OCI-LY3 (cell line): ENCODE measurements at regions not wholly inside any gene's neighbourhood (a gene's known extent, or its start where the extent isn't known, plus 50 kb on each side); places are given as distances from the start of the nearest gene placed in this dataset.

ENCODE experiments used
- H2AFZ ChIP-seq: fragments of 200-600, 300-600 bp; shearing (Covaris generic); 2 replicates; pipeline ENCODE4 v1.6.0; 2014; ENCODE audit warnings: antibody characterized with exemption, low read depth, low read length
- H3K27ac ChIP-seq: fragments of 200-600, 300-600 bp; sonication (generic); 2 replicates; pipeline ENCODE4 v1.5.1; 2014; ENCODE audit warnings: mild to moderate bottlenecking, low read length, moderate library complexity, mixed read lengths
- H3K27me3 ChIP-seq: fragments of 200-600, 300-600 bp; sonication (generic); 2 replicates; pipeline ENCODE4 v1.6.1; 2014; ENCODE audit warnings: low read depth, low read length, mixed read lengths
- H3K36me3 ChIP-seq: fragments of 200-600, 300-600 bp; sonication (generic); replicated peaks from 2 replicates; pipeline ENCODE3; 2014; ENCODE audit warnings: low read depth, low read length, mixed read lengths
- H3K4me1 ChIP-seq: fragments of 300-600, 200-600 bp; sonication (generic); 2 replicates; pipeline ENCODE4 v1.6.1; 2014; ENCODE audit warnings: low read length, mixed read lengths
- H3K4me2 ChIP-seq: fragments of 200-600, 300-600 bp; sonication (generic); 2 replicates; pipeline ENCODE4 v1.6.1; 2014; ENCODE audit warnings: low read length, mixed read lengths
- H3K4me3 ChIP-seq: fragments of 300-600, 200-600 bp; sonication (generic); 2 replicates; pipeline ENCODE4 v1.5.1; 2014; ENCODE audit warnings: antibody characterized with exemption, mild to moderate bottlenecking, low read length, moderate library complexity
- H3K79me2 ChIP-seq: fragments of 300-600, 200-600 bp; shearing (Covaris generic); 2 replicates; pipeline ENCODE4 v1.6.1; 2014; ENCODE audit warnings: mild to moderate bottlenecking, low read length, mixed read lengths
- H3K9ac ChIP-seq: fragments of 300-600, 200-600 bp; shearing (Covaris generic); 2 replicates; pipeline ENCODE4 v1.6.0; 2014; ENCODE audit warnings: mild to moderate bottlenecking, low read length, moderate library complexity
- H3K9me3 ChIP-seq: fragments of 200-600, 300-600 bp; shearing (Covaris generic); 2 replicates; pipeline ENCODE4 v1.6.1; 2014; ENCODE audit warnings: low read length, mixed read lengths; ENCODE audit not compliant: insufficient read depth
- H4K20me1 ChIP-seq: fragments of 200-600, 300-600 bp; sonication (generic); 2 replicates; pipeline ENCODE4 v1.6.1; 2016; ENCODE audit warnings: low read length, mixed read lengths; ENCODE audit not compliant: insufficient read depth
- EZH2phosphoT487 ChIP-seq: fragments of 200-600 bp; shearing (Covaris generic); IDR thresholded peaks from 2 replicates; pipeline ENCODE4 v1.6.1; 2018; ENCODE audit warnings: antibody characterized with exemption, mixed run types, low read depth
- TF ChIP-seq, protein P1 (sequence below): fragments of 200-600, 300-600 bp; sonication (generic); IDR thresholded peaks from 2 replicates; pipeline ENCODE4 v1.5.1; 2014; ENCODE audit warnings: antibody characterized with exemption, low read length, low read depth

GRCh38 chr7:4343272-4344247 is 338.5 kb upstream of the FOXK1 start:
- H4K20me1 ChIP-seq = no peaks in the 10 kb centered on the region
- H3K36me3 ChIP-seq = no peaks in the 10 kb centered on the region
- TF ChIP-seq, protein P1, sequence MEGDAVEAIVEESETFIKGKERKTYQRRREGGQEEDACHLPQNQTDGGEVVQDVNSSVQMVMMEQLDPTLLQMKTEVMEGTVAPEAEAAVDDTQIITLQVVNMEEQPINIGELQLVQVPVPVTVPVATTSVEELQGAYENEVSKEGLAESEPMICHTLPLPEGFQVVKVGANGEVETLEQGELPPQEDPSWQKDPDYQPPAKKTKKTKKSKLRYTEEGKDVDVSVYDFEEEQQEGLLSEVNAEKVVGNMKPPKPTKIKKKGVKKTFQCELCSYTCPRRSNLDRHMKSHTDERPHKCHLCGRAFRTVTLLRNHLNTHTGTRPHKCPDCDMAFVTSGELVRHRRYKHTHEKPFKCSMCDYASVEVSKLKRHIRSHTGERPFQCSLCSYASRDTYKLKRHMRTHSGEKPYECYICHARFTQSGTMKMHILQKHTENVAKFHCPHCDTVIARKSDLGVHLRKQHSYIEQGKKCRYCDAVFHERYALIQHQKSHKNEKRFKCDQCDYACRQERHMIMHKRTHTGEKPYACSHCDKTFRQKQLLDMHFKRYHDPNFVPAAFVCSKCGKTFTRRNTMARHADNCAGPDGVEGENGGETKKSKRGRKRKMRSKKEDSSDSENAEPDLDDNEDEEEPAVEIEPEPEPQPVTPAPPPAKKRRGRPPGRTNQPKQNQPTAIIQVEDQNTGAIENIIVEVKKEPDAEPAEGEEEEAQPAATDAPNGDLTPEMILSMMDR = no peak
- no peak for TF ChIP-seq EZH2phosphoT487

DNA sequence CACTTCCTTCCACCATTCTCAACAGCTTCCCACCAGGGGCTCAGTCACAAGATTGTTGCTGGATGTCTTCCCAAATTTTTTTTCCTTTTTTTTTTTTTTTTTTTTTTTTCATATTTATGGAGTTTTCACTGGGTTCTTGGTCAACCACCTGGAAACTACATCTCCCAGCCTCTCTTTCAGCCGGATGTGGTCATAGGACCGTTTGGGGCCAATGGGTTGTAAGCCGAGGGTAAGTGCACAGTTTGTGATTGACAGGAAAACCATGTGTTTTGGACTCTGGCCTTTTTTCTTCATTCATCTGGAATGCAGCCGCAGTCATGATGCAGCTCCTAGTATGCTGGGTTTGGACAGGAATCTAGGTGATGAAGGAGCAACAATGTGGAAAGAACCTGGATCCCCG is 337.1 kb upstream of the FOXK1 start:
- no peaks in the 10 kb centered on the region for H3K9me3 ChIP-seq
- H4K20me1 ChIP-seq = no peaks in the 10 kb centered on the region
- TF ChIP-seq, protein P1 = no peak
- no peak for TF ChIP-seq EZH2phosphoT487
- no peak overlapping the region for H3K4me3 ChIP-seq
- no peak overlapping the region for H3K4me2 ChIP-seq
- H3K36me3 ChIP-seq = no peaks in the 10 kb centered on the region
- H3K27me3 ChIP-seq = no peaks in the 10 kb centered on the region
- no peak overlapping the region for H2AFZ ChIP-seq
- no peaks in the 10 kb centered on the region for H3K4me1 ChIP-seq
- H3K9ac ChIP-seq = no peak overlapping the region
- H3K27ac ChIP-seq = no peak overlapping the region
- no peaks in the 10 kb centered on the region for H3K79me2 ChIP-seq

More at GRCh38 chr7:4343272-4344247, 338.5 kb upstream of the FOXK1 start:
- no peaks in the 10 kb centered on the region for H3K4me1 ChIP-seq
- H3K79me2 ChIP-seq = no peaks in the 10 kb centered on the region
- H3K4me3 ChIP-seq = no peak overlapping the region
- H3K9ac ChIP-seq = no peak overlapping the region
- H3K9me3 ChIP-seq = no peaks in the 10 kb centered on the region
- no peak overlapping the region for H2AFZ ChIP-seq
- H3K4me2 ChIP-seq = no peak overlapping the region
- no peaks in the 10 kb centered on the region for H3K27me3 ChIP-seq
- H3K27ac ChIP-seq = no peak overlapping the region

GRCh38 chr7:4352069-4352468 is 330.0 kb upstream of the FOXK1 start:
- TF ChIP-seq EZH2phosphoT487 = no peak
- TF ChIP-seq, protein P1 = no peak
- no peaks in the 10 kb centered on the region for H4K20me1 ChIP-seq
- no peak overlapping the region for H3K27ac ChIP-seq
- no peak overlapping the region for H3K4me3 ChIP-seq
- no peaks in the 10 kb centered on the region for H3K36me3 ChIP-seq
- no peak overlapping the region for H3K4me2 ChIP-seq
- no peaks in the 10 kb centered on the region for H3K4me1 ChIP-seq
- H3K9me3 ChIP-seq = no peaks in the 10 kb centered on the region
- H3K79me2 ChIP-seq = no peaks in the 10 kb centered on the region
- no peaks in the 10 kb centered on the region for H3K27me3 ChIP-seq
- H2AFZ ChIP-seq = no peak overlapping the region
- H3K9ac ChIP-seq = no peak overlapping the region

DNA sequence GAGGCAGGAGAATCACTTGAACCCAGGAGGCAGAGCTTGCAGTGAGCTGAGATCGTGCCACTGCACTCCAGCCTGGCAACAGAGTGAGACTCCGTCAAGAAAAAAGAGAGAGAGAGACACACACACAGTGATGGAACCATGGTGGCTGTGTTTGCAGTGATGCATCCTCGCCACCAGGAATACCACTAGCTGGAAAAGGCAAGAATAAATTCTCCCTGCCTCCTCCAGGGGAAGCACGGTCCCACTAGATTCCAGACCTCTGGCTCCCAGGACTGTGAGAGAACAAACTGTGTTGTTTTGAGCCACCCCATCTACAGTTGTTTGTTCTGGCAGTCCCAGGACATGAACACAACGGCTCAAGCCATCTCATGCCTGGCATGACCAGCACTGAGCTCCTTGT is 320.3 kb upstream of the FOXK1 start:
- Histone ChIP-seq H3K27me3 (no peaks in the 10 kb centered on the region), H3K9ac (no peak overlapping the region), H3K79me2 (no peaks in the 10 kb centered on the region), H3K36me3 (no peaks in the 10 kb centered on the region), H4K20me1 (no peaks in the 10 kb centered on the region), H3K9me3 (no peaks in the 10 kb centered on the region), H2AFZ (no peak overlapping the region), H3K4me3 (no peak overlapping the region), H3K27ac (no peak overlapping the region), H3K4me1 (no peaks in the 10 kb centered on the region), H3K4me2 (no peak overlapping the region)
- TF ChIP-seq, protein P1 = no peak
- TF ChIP-seq EZH2phosphoT487 = no peak
